HepG2 (cell line): ENCODE measurements at regions not wholly inside any gene's neighbourhood (a gene's known extent, or its start where the extent isn't known, plus 50 kb on each side); places are given as distances from the start of the nearest gene placed in this dataset.

Experiments
- CCDC6 ChIP-seq: sonication (generic); formaldehyde crosslinking; IDR thresholded peaks from 2 replicates; pipeline ENCODE4 v1.8.1; 2022; ENCODE audit warnings: mild to moderate bottlenecking, missing genetic modification reagents, moderate library complexity
- GTF3A ChIP-seq: sonication (generic); formaldehyde crosslinking; conservative IDR thresholded peaks from 2 replicates; pipeline ENCODE4 v1.4.0; 2020; ENCODE audit warnings: mild to moderate bottlenecking, missing genetic modification reagents
- KDM3A ChIP-seq: IDR thresholded peaks from 2 replicates; pipeline ENCODE4 v1.6.1; 2018; ENCODE audit warnings: low read depth, missing compliant biosample characterization
- KLF12 ChIP-seq: sonication (generic); formaldehyde crosslinking; IDR thresholded peaks from 2 replicates; pipeline ENCODE4 v1.4.0; 2020; ENCODE audit warnings: missing genetic modification reagents, borderline replicate concordance
- MTF2 ChIP-seq: sonication (generic); formaldehyde crosslinking; IDR thresholded peaks from 2 replicates; pipeline ENCODE4 v1.5.0; 2020; ENCODE audit warnings: missing genetic modification reagents, borderline replicate concordance
- MYNN ChIP-seq: sonication (generic); formaldehyde crosslinking; IDR thresholded peaks from 2 replicates; pipeline ENCODE4 v1.4.0; 2020; ENCODE audit warnings: mild to moderate bottlenecking, low read depth, missing genetic modification reagents
- PHF8 ChIP-seq: sonication (generic); formaldehyde crosslinking; IDR thresholded peaks from 2 replicates; pipeline ENCODE4 v1.5.0; 2020; ENCODE audit warnings: missing genetic modification reagents
- SP1 ChIP-seq, 2 experiments: fragments of 450-650 bp in 1 of 2; sonication (generic) in 1 of 2; formaldehyde crosslinking in 1 of 2; IDR thresholded peaks; 2 replicates each; pipeline versions ENCODE4 v1.4.0 to v1.6.1; 2016 to 2020; ENCODE audit warnings: missing genetic modification reagents in 1 of 2
- SP140L ChIP-seq: sonication (generic); formaldehyde crosslinking; IDR thresholded peaks from 2 replicates; pipeline ENCODE4 v1.4.0; 2020; ENCODE audit warnings: missing genetic modification reagents, borderline replicate concordance
- TBX2 ChIP-seq: sonication (generic); formaldehyde crosslinking; IDR thresholded peaks from 2 replicates; pipeline ENCODE4 v1.5.0; 2020; ENCODE audit warnings: missing genetic modification reagents, mild to moderate bottlenecking, borderline replicate concordance
- YY1 ChIP-seq: IDR thresholded peaks from 2 replicates; pipeline ENCODE4 v1.6.1; 2011; ENCODE audit warnings: low read length, low read depth, moderate library complexity, mild to moderate bottlenecking; ENCODE audit not compliant: insufficient read depth, insufficient replicate concordance
- ZBTB21 ChIP-seq: sonication (generic); formaldehyde crosslinking; IDR thresholded peaks from 2 replicates; pipeline ENCODE4 v1.4.0; 2020; ENCODE audit warnings: missing genetic modification reagents
- ZFP36 ChIP-seq: fragments of 150-350 bp; IDR thresholded peaks from 2 replicates; pipeline ENCODE4 v1.6.1; 2018; ENCODE audit warnings: borderline replicate concordance, low read length, low read depth; ENCODE audit not compliant: partially characterized antibody
- ZNF30 ChIP-seq: sonication (generic); formaldehyde crosslinking; IDR thresholded peaks from 2 replicates; pipeline ENCODE4 v1.5.0; 2020; ENCODE audit warnings: mild to moderate bottlenecking, missing genetic modification reagents
- ZNF670 ChIP-seq: sonication (generic); formaldehyde crosslinking; IDR thresholded peaks from 2 replicates; pipeline ENCODE4 v1.8.0; 2022; ENCODE audit warnings: mild to moderate bottlenecking, missing genetic modification reagents, borderline replicate concordance
- ZNF713 ChIP-seq: sonication (generic); formaldehyde crosslinking; IDR thresholded peaks from 2 replicates; pipeline ENCODE4 v1.4.0; 2020; ENCODE audit warnings: mild to moderate bottlenecking, missing genetic modification reagents
- ZNF766 ChIP-seq: sonication (generic); formaldehyde crosslinking; IDR thresholded peaks from 2 replicates; pipeline ENCODE4 v1.5.0; 2020; ENCODE audit warnings: missing genetic modification reagents, borderline replicate concordance
- ZNF878 ChIP-seq: sonication (generic); formaldehyde crosslinking; IDR thresholded peaks from 2 replicates; pipeline ENCODE4 v1.8.1; 2023; ENCODE audit warnings: mild to moderate bottlenecking, missing genetic modification reagents, moderate library complexity
- ZNF879 ChIP-seq: sonication (generic); formaldehyde crosslinking; IDR thresholded peaks from 2 replicates; pipeline ENCODE4 v1.8.1; 2023; ENCODE audit warnings: missing genetic modification reagents
- TF ChIP-seq, protein P1 (sequence below): sonication (generic); formaldehyde crosslinking; IDR thresholded peaks from 2 replicates; pipeline ENCODE4 v1.5.1; 2020; ENCODE audit warnings: missing genetic modification reagents, mild to moderate bottlenecking, borderline replicate concordance
- TF ChIP-seq, protein P2 (sequence below): sonication (generic); formaldehyde crosslinking; IDR thresholded peaks from one replicate; pipeline ENCODE4 v1.5.1; 2020; ENCODE audit warnings: mild to moderate bottlenecking, missing genetic modification reagents; ENCODE audit errors: not compliant biosample characterization

DNA sequence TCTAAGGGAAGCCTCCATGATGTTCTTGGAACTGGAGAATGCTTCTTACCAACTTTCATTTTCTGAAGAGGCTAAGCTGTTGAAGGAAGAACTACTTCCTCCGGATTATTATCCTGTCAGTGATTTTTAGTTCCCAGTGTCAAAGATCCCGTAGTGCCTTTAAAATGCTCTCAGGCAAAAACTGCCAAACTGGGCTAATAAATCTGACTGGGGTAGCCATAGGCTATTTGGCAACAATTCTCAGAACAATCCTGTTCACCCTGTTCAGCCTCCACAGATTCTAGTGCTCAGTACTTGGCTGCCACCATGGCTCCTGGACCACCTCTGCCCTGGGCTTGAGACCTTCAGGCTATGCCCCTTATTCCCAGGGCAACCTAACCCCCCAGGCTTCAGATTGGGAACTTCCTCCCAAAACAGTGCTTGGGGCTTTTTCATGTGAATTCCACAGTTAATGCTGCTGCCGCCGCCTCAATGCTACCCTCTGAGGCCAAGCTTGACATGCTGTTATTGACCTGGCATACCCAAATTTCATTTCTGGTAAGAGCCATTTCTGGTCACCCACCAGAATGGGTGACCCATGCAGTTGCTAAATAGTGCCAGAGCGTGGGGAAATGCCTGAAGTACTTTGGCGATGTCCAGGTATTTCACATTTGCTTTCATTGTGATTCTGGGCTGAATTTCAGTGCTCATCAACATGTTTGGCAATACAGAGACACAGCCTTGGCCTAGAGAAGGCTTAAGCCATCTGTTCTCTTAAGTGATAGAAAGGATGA, 110.0 kb upstream of the ARHGAP5 start (continued):
- no peak for TF ChIP-seq KDM3A
- no peak for TF ChIP-seq ZNF879 (CRISPR knock-in tag)
- TF ChIP-seq GTF3A (CRISPR knock-in tag) = no peak
- TF ChIP-seq YY1 = no peak
- TF ChIP-seq ZNF878 (CRISPR knock-in tag) = 0 out of 2 replicates have a peak, but pooled peaks have one; percentile 16
- no peak for TF ChIP-seq SP1 (IDR thresholded peaks at IDR 0.05)
- TF ChIP-seq SP1 (CRISPR knock-in tag; IDR thresholded peaks at IDR 0.05) = no peak
- TF ChIP-seq CCDC6 (CRISPR knock-in tag) = no peak
- no peak for TF ChIP-seq TBX2 (CRISPR knock-in tag)
- no peak for TF ChIP-seq ZFP36
- TF ChIP-seq ZNF713 (CRISPR knock-in tag) = no peak
- TF ChIP-seq KLF12 (CRISPR knock-in tag) = no peak
- TF ChIP-seq ZNF30 (CRISPR knock-in tag) = no peak
- TF ChIP-seq ZBTB21 = no peak
- TF ChIP-seq MYNN = 0 out of 2 replicates have a peak, but pooled peaks have one; percentile 46
- TF ChIP-seq SP140L (CRISPR knock-in tag) = no peak
- no peak for TF ChIP-seq ZNF670 (CRISPR knock-in tag)
- TF ChIP-seq MTF2 = no peak
- TF ChIP-seq, protein P1, sequence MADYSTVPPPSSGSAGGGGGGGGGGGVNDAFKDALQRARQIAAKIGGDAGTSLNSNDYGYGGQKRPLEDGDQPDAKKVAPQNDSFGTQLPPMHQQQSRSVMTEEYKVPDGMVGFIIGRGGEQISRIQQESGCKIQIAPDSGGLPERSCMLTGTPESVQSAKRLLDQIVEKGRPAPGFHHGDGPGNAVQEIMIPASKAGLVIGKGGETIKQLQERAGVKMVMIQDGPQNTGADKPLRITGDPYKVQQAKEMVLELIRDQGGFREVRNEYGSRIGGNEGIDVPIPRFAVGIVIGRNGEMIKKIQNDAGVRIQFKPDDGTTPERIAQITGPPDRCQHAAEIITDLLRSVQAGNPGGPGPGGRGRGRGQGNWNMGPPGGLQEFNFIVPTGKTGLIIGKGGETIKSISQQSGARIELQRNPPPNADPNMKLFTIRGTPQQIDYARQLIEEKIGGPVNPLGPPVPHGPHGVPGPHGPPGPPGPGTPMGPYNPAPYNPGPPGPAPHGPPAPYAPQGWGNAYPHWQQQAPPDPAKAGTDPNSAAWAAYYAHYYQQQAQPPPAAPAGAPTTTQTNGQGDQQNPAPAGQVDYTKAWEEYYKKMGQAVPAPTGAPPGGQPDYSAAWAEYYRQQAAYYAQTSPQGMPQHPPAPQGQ (CRISPR knock-in tag) = 0 out of 2 replicates have a peak, but pooled peaks have one; percentile 21
- no peak for TF ChIP-seq ZNF766 (CRISPR knock-in tag)
- no peak for TF ChIP-seq PHF8 (CRISPR knock-in tag)
- TF ChIP-seq, protein P2, sequence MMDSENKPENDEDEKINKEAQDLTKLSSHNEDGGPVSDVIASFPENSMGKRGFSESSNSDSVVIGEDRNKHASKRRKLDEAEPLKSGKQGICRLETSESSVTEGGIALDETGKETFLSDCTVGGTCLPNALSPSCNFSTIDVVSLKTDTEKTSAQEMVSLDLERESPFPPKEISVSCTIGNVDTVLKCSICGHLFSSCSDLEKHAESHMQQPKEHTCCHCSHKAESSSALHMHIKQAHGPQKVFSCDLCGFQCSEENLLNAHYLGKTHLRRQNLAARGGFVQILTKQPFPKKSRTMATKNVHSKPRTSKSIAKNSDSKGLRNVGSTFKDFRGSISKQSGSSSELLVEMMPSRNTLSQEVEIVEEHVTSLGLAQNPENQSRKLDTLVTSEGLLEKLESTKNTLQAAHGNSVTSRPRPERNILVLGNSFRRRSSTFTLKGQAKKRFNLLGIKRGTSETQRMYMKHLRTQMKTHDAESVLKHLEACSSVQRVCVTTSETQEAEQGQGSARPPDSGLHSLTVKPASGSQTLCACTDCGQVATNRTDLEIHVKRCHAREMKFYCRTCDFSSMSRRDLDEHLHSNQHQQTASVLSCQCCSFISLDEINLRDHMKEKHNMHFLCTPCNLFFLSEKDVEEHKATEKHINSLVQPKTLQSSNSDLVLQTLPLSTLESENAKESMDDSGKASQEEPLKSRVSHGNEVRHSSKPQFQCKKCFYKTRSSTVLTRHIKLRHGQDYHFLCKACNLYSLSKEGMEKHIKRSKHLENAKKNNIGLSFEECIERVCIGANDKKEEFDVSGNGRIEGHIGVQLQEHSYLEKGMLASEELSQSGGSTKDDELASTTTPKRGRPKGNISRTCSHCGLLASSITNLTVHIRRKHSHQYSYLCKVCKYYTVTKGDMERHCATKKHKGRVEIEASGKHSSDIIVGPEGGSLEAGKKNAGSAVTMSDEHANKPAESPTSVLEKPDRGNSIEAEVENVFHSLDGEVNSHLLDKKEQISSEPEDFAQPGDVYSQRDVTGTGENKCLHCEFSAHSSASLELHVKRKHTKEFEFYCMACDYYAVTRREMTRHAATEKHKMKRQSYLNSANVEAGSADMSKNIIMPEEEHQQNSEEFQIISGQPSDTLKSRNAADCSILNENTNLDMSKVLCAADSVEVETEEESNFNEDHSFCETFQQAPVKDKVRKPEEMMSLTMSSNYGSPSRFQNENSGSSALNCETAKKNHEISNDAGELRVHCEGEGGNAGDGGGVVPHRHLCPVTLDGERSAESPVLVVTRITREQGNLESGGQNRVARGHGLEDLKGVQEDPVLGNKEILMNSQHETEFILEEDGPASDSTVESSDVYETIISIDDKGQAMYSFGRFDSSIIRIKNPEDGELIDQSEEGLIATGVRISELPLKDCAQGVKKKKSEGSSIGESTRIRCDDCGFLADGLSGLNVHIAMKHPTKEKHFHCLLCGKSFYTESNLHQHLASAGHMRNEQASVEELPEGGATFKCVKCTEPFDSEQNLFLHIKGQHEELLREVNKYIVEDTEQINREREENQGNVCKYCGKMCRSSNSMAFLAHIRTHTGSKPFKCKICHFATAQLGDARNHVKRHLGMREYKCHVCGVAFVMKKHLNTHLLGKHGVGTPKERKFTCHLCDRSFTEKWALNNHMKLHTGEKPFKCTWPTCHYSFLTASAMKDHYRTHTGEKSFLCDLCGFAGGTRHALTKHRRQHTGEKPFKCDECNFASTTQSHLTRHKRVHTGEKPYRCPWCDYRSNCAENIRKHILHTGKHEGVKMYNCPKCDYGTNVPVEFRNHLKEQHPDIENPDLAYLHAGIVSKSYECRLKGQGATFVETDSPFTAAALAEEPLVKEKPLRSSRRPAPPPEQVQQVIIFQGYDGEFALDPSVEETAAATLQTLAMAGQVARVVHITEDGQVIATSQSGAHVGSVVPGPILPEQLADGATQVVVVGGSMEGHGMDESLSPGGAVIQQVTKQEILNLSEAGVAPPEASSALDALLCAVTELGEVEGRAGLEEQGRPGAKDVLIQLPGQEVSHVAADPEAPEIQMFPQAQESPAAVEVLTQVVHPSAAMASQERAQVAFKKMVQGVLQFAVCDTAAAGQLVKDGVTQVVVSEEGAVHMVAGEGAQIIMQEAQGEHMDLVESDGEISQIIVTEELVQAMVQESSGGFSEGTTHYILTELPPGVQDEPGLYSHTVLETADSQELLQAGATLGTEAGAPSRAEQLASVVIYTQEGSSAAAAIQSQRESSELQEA = no peak
